ENCODE measurements at regions not wholly inside any gene's neighbourhood (a gene's known extent, or its start where the extent isn't known, plus 50 kb on each side); places are given as distances from the start of the nearest gene placed in this dataset.

- TF ChIP-seq CSRNP3 (CRISPR knock-in tag; IDR thresholded peaks at IDR 0.05) (no peak), RARB (CRISPR knock-in tag; IDR thresholded peaks at IDR 0.05) (no peak), ISL1 (CRISPR knock-in tag; IDR thresholded peaks at IDR 0.05) (no peak), SNAI2 (CRISPR knock-in tag; IDR thresholded peaks at IDR 0.05) (no peak), ARNTL (CRISPR knock-in tag; IDR thresholded peaks at IDR 0.05; ENCODE audit: borderline replicate concordance, low read depth) (no peak), CREB5 (CRISPR knock-in tag; IDR thresholded peaks at IDR 0.05; ENCODE audit: low read depth) (no peak), PATZ1 (CRISPR knock-in tag; IDR thresholded peaks at IDR 0.05; ENCODE audit: borderline replicate concordance) (no peak), ZNF8 (CRISPR knock-in tag; IDR thresholded peaks at IDR 0.05) (no peak), TOX (CRISPR knock-in tag; IDR thresholded peaks at IDR 0.05; ENCODE audit: borderline replicate concordance) (no peak), ESRRG (CRISPR knock-in tag; IDR thresholded peaks at IDR 0.05) (no peak), ZNF70 (CRISPR knock-in tag; IDR thresholded peaks at IDR 0.05) (no peak), ZFP3 (CRISPR knock-in tag; IDR thresholded peaks at IDR 0.05) (no peak), PPARA (CRISPR knock-in tag; IDR thresholded peaks at IDR 0.05; ENCODE audit: borderline replicate concordance) (no peak), ZC3H10 (CRISPR knock-in tag; IDR thresholded peaks at IDR 0.05) (no peak), GLIS3 (CRISPR knock-in tag; IDR thresholded peaks at IDR 0.05) (no peak), ZNF565 (CRISPR knock-in tag; conservative IDR thresholded peaks at IDR 0.05; ENCODE audit: low read depth) (no peak), BACH2 (CRISPR knock-in tag; IDR thresholded peaks at IDR 0.05; ENCODE audit: borderline replicate concordance) (no peak), OSR1 (CRISPR knock-in tag; IDR thresholded peaks at IDR 0.05) (no peak)
- ATAC-seq: no peak
Measured at GRCh38 chr18:27772081-27772480, 404.8 kb downstream of the CDH2 start.

GRCh38 chr18:27771571-27771970, 405.4 kb downstream of the CDH2 start:
- no peak for ATAC-seq
- TF ChIP-seq CSDC2 (CRISPR knock-in tag; IDR thresholded peaks at IDR 0.05) (no peak), ZFP30 (CRISPR knock-in tag; IDR thresholded peaks at IDR 0.05) (no peak), POU6F1 (CRISPR knock-in tag; IDR thresholded peaks at IDR 0.05; ENCODE audit: borderline replicate concordance, low read depth) (no peak), ZNF8 (CRISPR knock-in tag; IDR thresholded peaks at IDR 0.05) (no peak), OSR1 (CRISPR knock-in tag; IDR thresholded peaks at IDR 0.05) (no peak), RARB (CRISPR knock-in tag; IDR thresholded peaks at IDR 0.05) (no peak), ZC3H10 (CRISPR knock-in tag; IDR thresholded peaks at IDR 0.05) (no peak), ZNF565 (CRISPR knock-in tag; conservative IDR thresholded peaks at IDR 0.05; ENCODE audit: low read depth) (no peak), ARNTL (CRISPR knock-in tag; IDR thresholded peaks at IDR 0.05; ENCODE audit: borderline replicate concordance, low read depth) (no peak)

- ATAC-seq: no peak
- TF ChIP-seq CREB5 (CRISPR knock-in tag; IDR thresholded peaks at IDR 0.05; ENCODE audit: low read depth) (no peak), ARNTL (CRISPR knock-in tag; IDR thresholded peaks at IDR 0.05; ENCODE audit: borderline replicate concordance, low read depth) (no peak), ZC3H10 (CRISPR knock-in tag; IDR thresholded peaks at IDR 0.05) (no peak), CSDC2 (CRISPR knock-in tag; IDR thresholded peaks at IDR 0.05) (no peak), POU6F1 (CRISPR knock-in tag; IDR thresholded peaks at IDR 0.05; ENCODE audit: borderline replicate concordance, low read depth) (no peak), ZNF70 (CRISPR knock-in tag; IDR thresholded peaks at IDR 0.05) (no peak), ISL1 (CRISPR knock-in tag; IDR thresholded peaks at IDR 0.05) (no peak), ZNF565 (CRISPR knock-in tag; conservative IDR thresholded peaks at IDR 0.05; ENCODE audit: low read depth) (no peak), PATZ1 (CRISPR knock-in tag; IDR thresholded peaks at IDR 0.05; ENCODE audit: borderline replicate concordance) (no peak), GLIS3 (CRISPR knock-in tag; IDR thresholded peaks at IDR 0.05) (no peak)
Measured at GRCh38 chr18:27769152-27769551, 407.8 kb downstream of the CDH2 start.
